ENCODE measurements at regions not wholly inside any gene's neighbourhood (a gene's known extent, or its start where the extent isn't known, plus 50 kb on each side); places are given as distances from the start of the nearest gene placed in this dataset.

DNA sequence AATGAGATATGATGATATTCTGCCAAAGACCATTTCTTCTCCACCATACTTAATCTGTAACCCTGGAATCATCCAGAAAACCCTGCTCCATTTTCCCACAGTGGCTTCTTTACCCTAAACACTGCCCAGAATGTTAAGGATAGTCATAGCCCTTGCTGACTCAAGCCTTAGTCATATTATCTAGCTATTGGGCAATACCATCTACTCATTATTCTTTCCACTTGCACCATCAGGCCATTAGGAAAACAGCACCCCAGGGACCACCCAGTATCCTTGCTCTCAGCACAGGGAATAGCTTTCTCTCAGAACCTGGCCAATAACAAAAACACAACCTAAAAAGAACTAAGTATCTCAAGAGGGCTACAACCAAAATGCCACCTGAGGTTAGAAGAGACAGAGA is 445.7 kb upstream of the SLC14A2 start:
- no peak for DNase-seq

DNA sequence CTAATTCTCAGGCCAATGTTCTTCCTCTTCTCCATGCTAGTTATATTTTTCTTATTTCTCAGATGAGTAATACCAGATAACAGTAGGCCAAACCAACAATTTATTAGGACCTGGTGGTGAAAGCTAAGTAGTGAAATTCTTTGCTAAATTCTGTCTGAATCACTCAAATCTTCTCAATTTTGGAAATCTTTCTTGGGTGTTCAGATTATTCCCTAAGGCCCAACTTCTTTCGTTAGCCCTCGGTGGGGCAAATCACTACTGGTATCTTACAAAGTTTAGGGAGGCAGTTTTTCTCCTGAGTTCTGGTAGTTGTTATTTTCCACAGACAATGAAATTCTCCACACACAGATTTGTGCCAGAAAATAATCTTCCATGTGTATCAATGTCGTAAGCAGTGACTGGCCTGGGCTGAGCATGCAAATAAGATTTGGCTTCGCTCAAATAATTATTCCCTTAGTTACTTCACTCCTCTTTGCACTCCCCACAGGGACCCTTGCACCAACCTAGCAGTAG is 443.5 kb upstream of the SLC14A2 start:
- DNase-seq = no peak

GRCh38 chr18:45173327-45173726 is 441.9 kb upstream of the SLC14A2 start:
- no peak for DNase-seq

DNA sequence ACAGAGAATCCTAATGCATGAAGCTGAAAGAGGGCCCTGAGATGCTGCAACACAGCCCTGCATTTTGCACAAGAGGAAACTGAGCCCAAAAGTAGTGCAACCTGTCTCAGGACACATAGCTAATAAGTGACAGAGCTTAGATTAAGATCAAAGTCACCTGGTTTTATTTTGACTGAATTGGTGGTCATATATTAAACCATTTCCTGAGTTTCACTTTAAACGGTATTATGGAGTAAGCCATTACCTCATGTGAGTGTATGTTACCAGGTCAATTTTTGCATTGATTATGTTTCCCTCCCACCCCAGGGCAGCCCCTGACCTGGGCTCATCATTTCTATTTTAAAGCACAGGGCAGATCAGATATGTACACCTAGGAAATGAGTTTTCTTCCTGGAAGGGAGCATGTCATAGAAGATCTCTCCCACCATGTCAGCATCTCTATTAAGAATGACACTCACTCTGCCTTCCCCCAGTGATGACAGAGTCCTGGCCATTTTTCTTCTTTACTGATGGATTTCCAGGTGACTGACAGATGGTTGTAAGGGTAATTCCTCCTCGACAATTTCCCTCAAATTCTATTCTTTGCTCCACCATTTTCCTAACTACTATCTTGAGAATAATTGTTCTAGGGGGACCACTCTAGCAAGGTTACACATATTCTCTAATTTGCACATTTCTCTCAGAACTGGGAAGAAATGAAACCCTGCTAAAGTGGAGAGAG is 441.3 kb upstream of the SLC14A2 start:
- DNase-seq = no peak

DNA sequence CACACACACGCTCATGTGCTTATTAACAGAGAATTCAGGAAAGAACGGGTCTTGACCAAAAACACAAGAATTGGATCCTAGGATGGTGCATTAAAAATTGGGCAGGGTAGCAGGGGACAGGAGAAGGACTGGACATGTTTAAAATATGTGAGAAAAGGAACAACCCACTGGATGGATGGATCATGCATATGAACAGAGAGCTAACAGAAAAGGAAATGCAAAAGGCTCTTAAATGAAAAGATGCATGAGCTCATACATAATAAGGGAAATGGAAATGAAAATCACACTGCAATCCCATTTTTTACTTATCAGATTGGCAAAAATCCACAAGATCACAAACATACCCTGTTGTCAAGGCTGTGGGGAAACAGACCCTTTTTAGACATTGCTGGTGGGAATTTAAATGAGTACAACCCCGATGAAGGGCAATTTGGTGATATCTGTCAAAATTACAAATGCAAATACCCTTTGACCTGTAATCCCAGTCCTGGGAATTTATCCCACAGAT is 440.6 kb upstream of the SLC14A2 start:
- DNase-seq = no peak

GRCh38 chr18:45175511-45175910 is 439.8 kb upstream of the SLC14A2 start:
- no peak for DNase-seq

DNA sequence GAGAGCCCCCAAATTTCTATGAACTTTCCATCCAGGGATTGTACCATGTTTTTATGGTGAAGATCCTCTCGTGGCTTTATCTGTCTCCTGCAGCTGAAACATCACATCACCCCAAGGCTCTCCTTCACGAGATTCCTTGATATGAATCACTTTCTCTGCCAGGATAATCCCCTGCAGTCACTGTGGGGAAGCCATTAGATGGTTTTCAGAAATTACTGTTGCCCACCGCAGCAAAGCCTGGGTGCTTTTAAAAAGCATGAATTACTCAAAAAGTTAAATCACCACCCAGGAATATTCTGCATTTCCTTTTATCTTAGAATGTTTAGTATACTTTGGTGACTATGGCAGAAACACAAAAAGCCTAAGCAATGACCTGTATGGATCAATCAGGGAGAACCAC is 428.4 kb upstream of the SLC14A2 start:
- no peak for DNase-seq

- DNase-seq = no peak
These were observed 423.5 kb upstream of the SLC14A2 start for GRCh38 chr18:45191795-45192194.

GRCh38 chr18:45197526-45197970 is 417.7 kb upstream of the SLC14A2 start:
- DNase-seq = no peak

DNA sequence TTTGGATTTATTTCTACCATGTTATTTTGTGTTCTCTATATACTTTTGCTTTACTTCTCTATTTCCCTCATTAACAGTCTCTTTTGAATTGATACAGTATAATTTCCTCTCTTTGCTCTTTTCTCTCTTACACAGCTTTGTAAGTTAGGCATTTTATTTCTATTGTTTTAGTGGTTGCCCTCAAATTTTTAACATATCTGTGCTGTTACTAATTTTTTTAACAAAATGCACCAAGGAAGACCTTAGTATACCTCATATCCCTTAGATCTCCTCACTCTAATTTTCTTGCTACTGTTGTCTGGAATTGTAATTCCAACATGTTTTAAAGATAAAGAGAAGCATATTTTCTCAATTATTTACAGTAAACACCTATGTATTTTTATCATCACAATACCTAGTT is 416.8 kb upstream of the SLC14A2 start:
- DNase-seq = no peak

GRCh38 chr18:45201029-45201428 is 414.2 kb upstream of the SLC14A2 start:
- DNase-seq = no peak

GRCh38 chr18:45201489-45201888 is 413.8 kb upstream of the SLC14A2 start:
- no peak for DNase-seq

GRCh38 chr18:45202061-45202460 is 413.2 kb upstream of the SLC14A2 start:
- DNase-seq = no peak

DNA sequence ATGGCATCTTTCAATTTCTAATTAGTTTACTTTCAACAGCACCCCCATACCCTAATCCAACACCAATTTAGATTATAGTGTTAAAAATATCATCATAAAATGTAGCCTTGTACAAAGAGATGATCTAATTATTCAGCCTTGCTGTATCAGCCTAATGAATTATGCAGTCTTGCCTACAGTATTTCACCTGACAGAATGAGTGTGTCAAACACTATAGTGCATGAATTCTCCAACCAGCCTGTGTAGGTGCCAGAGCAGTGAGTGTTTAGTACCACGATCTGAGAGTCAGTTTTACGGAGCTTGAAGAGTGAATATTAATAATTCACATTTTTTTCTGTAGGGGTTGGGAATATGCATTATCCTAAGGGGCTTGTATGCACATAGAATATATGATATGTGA is 411.6 kb upstream of the SLC14A2 start:
- no peak for DNase-seq

- no peak for DNase-seq
These were observed 407.9 kb upstream of the SLC14A2 start for GRCh38 chr18:45207328-45207727.

GRCh38 chr18:45208164-45208563 is 407.1 kb upstream of the SLC14A2 start:
- no peak for DNase-seq

DNA sequence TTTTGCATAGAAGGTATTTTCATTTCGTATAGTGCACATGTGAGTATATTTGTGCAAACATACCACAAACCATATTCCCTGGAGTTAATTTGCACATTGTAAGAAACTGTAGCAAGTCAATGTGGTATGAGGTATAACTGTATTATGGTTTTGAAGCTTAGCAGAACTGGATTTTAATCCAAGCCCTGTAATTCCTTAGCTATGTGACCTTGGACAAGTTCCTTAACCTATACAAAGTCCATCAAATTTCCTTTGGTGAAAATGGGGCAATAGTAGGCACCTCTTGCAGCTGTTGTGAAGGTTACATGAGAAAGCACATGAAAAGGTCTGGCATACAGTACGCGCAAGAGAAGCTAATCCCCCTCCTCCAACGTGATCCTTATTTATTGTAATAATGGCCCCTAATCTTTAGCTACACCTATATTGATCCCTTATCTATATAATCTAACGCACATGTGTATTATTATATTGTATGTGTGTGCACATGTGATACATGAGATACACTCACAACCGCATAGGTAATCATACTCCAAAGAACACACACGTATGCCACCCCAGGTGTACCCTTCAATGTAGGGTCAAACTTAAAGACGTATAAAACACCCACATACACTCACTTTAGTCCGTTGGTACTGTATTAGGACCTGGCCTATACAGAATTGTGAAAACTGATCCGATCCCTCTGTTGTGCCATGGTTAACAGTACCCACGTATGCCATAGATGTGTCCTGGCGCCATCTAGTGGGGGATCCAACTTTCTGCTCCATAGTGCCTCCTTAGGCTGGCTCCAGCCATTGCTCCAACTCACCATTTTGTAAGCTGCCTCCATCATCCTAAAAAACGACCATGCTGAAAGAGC is 402.9 kb upstream of the SLC14A2 start:
- peak; percentile 60 for DNase-seq

- no peak for DNase-seq
These were observed 402.3 kb upstream of the SLC14A2 start for GRCh38 chr18:45213040-45213333.

DNA sequence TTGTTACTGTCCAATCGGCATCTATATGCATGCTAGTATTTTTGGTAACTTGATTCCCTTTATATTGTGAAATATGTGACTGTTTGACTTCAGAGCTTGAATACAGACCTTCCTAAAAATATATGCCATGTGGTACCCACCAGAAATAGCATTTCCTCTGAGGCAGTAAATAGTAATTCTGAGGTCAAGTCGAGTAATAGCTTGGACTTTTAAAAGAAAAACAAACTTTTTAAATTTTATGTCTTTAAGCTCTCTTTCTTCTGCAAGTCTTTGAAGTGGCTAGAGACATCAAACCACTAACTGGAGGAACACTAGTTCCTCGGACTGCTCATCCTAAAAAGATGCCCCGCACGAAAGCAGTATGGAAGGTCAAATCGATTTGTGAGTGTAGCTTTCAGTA is 396.8 kb upstream of the SLC14A2 start:
- no peak for DNase-seq

DNA sequence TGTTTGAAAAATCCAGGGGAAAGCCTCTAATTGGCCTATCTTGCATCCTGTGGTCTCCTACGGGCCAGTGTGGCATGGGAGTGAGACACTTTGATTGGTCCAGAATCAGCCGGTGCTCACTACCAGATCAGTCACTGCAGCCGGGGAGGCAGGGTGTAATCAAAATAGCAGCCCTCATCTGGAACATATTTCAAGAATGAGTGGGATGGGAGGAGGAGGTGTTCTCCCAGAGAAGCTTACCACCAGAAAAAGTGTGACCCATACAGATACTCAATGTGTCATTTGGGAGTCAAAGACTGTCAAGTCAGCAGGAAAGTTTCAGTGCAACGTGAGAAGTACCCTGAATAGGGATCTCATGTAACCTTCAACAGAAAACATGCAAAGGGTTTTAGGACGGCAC is 393.9 kb upstream of the SLC14A2 start:
- no peak for DNase-seq

GRCh38 chr18:45222180-45222579 is 393.1 kb upstream of the SLC14A2 start:
- no peak for DNase-seq

- no peak for DNase-seq
These were observed 388.1 kb upstream of the SLC14A2 start for GRCh38 chr18:45227001-45227742.

GRCh38 chr18:45228796-45229388 is 386.4 kb upstream of the SLC14A2 start:
- DNase-seq = no peak

All from stimulated activated CD4-positive, alpha-beta T cell treated with anti-CD3 and anti-CD28 coated beads, Interleukin-4, amount 100 ng/mL, for 1 hour (primary cell).